ENCODE measurements at regions not wholly inside any gene's neighbourhood (a gene's known extent, or its start where the extent isn't known, plus 50 kb on each side); places are given as distances from the start of the nearest gene placed in this dataset.

GRCh38 chr20:23264545-23264944, 86.0 kb upstream of the NXT1 start:
- H3K4me1 ChIP-seq (ENCODE audit: control insufficient read depth in 2 of 2, insufficient read depth in 2 of 2, low read length in 2 of 2): no peaks in the 10 kb centered on the region
- ATAC-seq (ENCODE audit: low read depth) (no peak), DNase-seq (no peak)
- intact Hi-C loops (cut with micrococcal nuclease): no loop called here
- no peaks in the 10 kb centered on the region for H3K27me3 Mint-ChIP-seq
- POLR2A ChIA-PET: no interaction called here
- H3K9me3 ChIP-seq (ENCODE audit: control extremely low read depth in 1 of 3, control insufficient read depth in 2 of 3, insufficient read depth in 1 of 3, low read length in 2 of 3): peaks cover 0 to 34% (median 6%) of the 10 kb centered on the region in 3 donors
- 79% methylated on average over 4 of the region's 4 CpGs for WGBS (ENCODE audit: insufficient coverage)
- no peak overlapping the region for H3K4me3 Mint-ChIP-seq
- no peak overlapping the region for H3K9ac ChIP-seq (ENCODE audit: low read length)
- no peak overlapping the region for H3K4me2 ChIP-seq (replicated peaks; ENCODE audit: low read depth, low read length, poor library complexity, severe bottlenecking)
- no peak overlapping the region for H3K27ac Mint-ChIP-seq
- no peaks in the 10 kb centered on the region for H3K27me3 ChIP-seq (replicated peaks in 1 of 4; ENCODE audit: control extremely low read depth in 1 of 4, control insufficient read depth in 3 of 4, insufficient read depth in 4 of 4, low read length in 3 of 4)
- TF ChIP-seq EZH2 (IDR thresholded peaks at IDR 0.05; ENCODE audit: borderline replicate concordance, insufficient read depth, low read depth, low read length, poor library complexity, severe bottlenecking) (no peak), CTCF (IDR thresholded peaks at IDR 0.05) (no peak)
- H3K4me1 Mint-ChIP-seq: no peaks in the 10 kb centered on the region
- no peaks in the 10 kb centered on the region for H4K20me1 ChIP-seq (ENCODE audit: control insufficient read depth, insufficient read depth, low read length, poor library complexity, severe bottlenecking)
- CTCF ChIA-PET: no interaction called here
- H2AFZ ChIP-seq (ENCODE audit: insufficient read depth, low read depth, low read length, poor library complexity, severe bottlenecking): no peak overlapping the region
- no peaks in the 10 kb centered on the region for H3K79me2 ChIP-seq (ENCODE audit: control insufficient read depth, insufficient read depth, low read length)
- H3K27ac ChIP-seq (ENCODE audit: low read length in 2 of 2): no peak overlapping the region
- no peak overlapping the region for H3K4me3 ChIP-seq (ENCODE audit: control extremely low read depth in 1 of 5, extremely low read depth in 1 of 5, insufficient read depth in 1 of 5, low read depth in 2 of 5, low read length in 4 of 5)
- H3K9me3 Mint-ChIP-seq (ENCODE audit: insufficient read depth): peaks cover 4% of the 10 kb centered on the region
- no peaks in the 10 kb centered on the region for H3K36me3 ChIP-seq (replicated peaks in 1 of 2; ENCODE audit: control extremely low read depth in 1 of 2, control insufficient read depth in 1 of 2, extremely low read depth in 1 of 2, insufficient read depth in 2 of 2, low read length in 1 of 2)

- TF ChIP-seq EZH2 (IDR thresholded peaks at IDR 0.05; ENCODE audit: borderline replicate concordance, insufficient read depth, low read depth, low read length, poor library complexity, severe bottlenecking) (no peak), CTCF (IDR thresholded peaks at IDR 0.05) (no peak)
- no peak overlapping the region for H3K4me3 Mint-ChIP-seq
- Histone ChIP-seq H3K27me3 (replicated peaks in 1 of 4; ENCODE audit: control extremely low read depth in 1 of 4, control insufficient read depth in 3 of 4, insufficient read depth in 4 of 4, low read length in 3 of 4) (no peaks in the 10 kb centered on the region), H3K36me3 (replicated peaks in 1 of 2; ENCODE audit: control extremely low read depth in 1 of 2, control insufficient read depth in 1 of 2, extremely low read depth in 1 of 2, insufficient read depth in 2 of 2, low read length in 1 of 2) (no peaks in the 10 kb centered on the region), H3K9ac (ENCODE audit: low read length) (no peak overlapping the region), H3K9me3 (ENCODE audit: control extremely low read depth in 1 of 3, control insufficient read depth in 2 of 3, insufficient read depth in 1 of 3, low read length in 2 of 3) (peaks cover 0 to 7% (median 0%) of the 10 kb centered on the region in 3 donors), H3K4me3 (ENCODE audit: control extremely low read depth in 1 of 5, extremely low read depth in 1 of 5, insufficient read depth in 1 of 5, low read depth in 2 of 5, low read length in 4 of 5) (no peak overlapping the region), H2AFZ (ENCODE audit: insufficient read depth, low read depth, low read length, poor library complexity, severe bottlenecking) (no peak overlapping the region), H4K20me1 (ENCODE audit: control insufficient read depth, insufficient read depth, low read length, poor library complexity, severe bottlenecking) (no peaks in the 10 kb centered on the region), H3K27ac (ENCODE audit: low read length in 2 of 2) (no peak overlapping the region), H3K79me2 (ENCODE audit: control insufficient read depth, insufficient read depth, low read length) (no peaks in the 10 kb centered on the region), H3K4me2 (replicated peaks; ENCODE audit: low read depth, low read length, poor library complexity, severe bottlenecking) (no peak overlapping the region), H3K4me1 (ENCODE audit: control insufficient read depth in 2 of 2, insufficient read depth in 2 of 2, low read length in 2 of 2) (no peaks in the 10 kb centered on the region)
- no peak overlapping the region for H3K27ac Mint-ChIP-seq
- DNase-seq: no peak
- ChIA-PET CTCF (no interaction called here), POLR2A (no interaction called here)
- intact Hi-C loops (cut with micrococcal nuclease): no loop called here
- no peaks in the 10 kb centered on the region for H3K4me1 Mint-ChIP-seq
- no peaks in the 10 kb centered on the region for H3K9me3 Mint-ChIP-seq (ENCODE audit: insufficient read depth)
- no peaks in the 10 kb centered on the region for H3K27me3 Mint-ChIP-seq
- no peak for ATAC-seq (ENCODE audit: low read depth)
- WGBS (ENCODE audit: insufficient coverage): 95% methylated on average over 4 of the region's 6 CpGs
These were observed 90.3 kb upstream of the NXT1 start for GRCh38 chr20:23260181-23260840.
